ENCODE measurements at regions not wholly inside any gene's neighbourhood (a gene's known extent, or its start where the extent isn't known, plus 50 kb on each side); places are given as distances from the start of the nearest gene placed in this dataset.

DNA sequence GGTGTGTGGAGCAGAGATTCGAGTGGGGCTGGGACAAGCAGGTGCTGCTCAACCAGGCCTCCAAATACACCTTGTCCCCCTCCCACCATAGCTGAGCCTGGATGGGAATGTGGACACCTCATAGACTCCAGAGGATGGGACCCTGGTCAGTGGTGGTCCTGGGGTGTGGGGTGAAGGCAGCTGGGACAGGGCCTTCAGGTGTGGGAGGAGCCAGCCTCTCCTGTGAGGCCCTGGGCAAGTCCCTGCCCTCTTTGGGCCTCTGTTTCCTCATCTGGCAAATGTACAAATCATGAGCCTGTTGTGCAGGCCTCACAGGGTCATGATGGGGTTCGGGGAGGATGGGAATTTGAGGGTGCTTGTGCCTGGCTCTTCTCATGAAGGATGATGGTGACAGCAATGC, 362.9 kb upstream of the NUPR2 start:
- Mint-ChIP-seq H3K36me3 (ENCODE audit: low read depth) (peaks cover 47% of the 10 kb centered on the region), H3K4me1 (no peaks in the 10 kb centered on the region), H3K27ac (no peak overlapping the region), H3K4me3 (no peak overlapping the region), H3K9me3 (peaks cover 97% of the 10 kb centered on the region), H3K27me3 (ENCODE audit: insufficient read depth, low read depth, poor library complexity) (peaks cover 11% of the 10 kb centered on the region)
- no peak for ATAC-seq
- Histone ChIP-seq H3K27me3 (ENCODE audit: insufficient read depth) (no peaks in the 10 kb centered on the region), H3K27ac (ENCODE audit: low read depth) (no peak overlapping the region), H2AFZ (no peak overlapping the region), H3K36me3 (ENCODE audit: insufficient read depth) (0 out of 2 replicates have a peak, but pooled peaks cover 4% of the 10 kb centered on the region), H3K4me2 (no peak overlapping the region), H3K79me2 (replicated peaks; ENCODE audit: insufficient read depth) (no peaks in the 10 kb centered on the region), H3K4me3 (no peak overlapping the region), H3K9me2 (ENCODE audit: insufficient read depth) (no peaks in the 10 kb centered on the region), H4K20me1 (replicated peaks; ENCODE audit: insufficient read depth) (no peaks in the 10 kb centered on the region), H3K4me1 (ENCODE audit: insufficient read depth) (no peaks in the 10 kb centered on the region), H3F3A (replicated peaks; ENCODE audit: low read depth) (no peaks in the 10 kb centered on the region)
- no peak for TF ChIP-seq STAT1 (IDR thresholded peaks at IDR 0.05; ENCODE audit: unreplicated experiment)
- TF ChIP-seq NANOG (IDR thresholded peaks at IDR 0.05; ENCODE audit: borderline replicate concordance) = no peak
- TF ChIP-seq ZNF114 (CRISPR knock-in tag; IDR thresholded peaks at IDR 0.05) = no peak
- TF ChIP-seq REST (IDR thresholded peaks at IDR 0.05; ENCODE audit: unreplicated experiment) = no peak
- TF ChIP-seq POLR2AphosphoS5 (IDR thresholded peaks at IDR 0.05; ENCODE audit: low read depth) = no peak
- TF ChIP-seq EZH2 (IDR thresholded peaks at IDR 0.05; ENCODE audit: low read depth, unreplicated experiment) = no peak
- no peak for DNase-seq (ENCODE audit: low spot score)

DNA sequence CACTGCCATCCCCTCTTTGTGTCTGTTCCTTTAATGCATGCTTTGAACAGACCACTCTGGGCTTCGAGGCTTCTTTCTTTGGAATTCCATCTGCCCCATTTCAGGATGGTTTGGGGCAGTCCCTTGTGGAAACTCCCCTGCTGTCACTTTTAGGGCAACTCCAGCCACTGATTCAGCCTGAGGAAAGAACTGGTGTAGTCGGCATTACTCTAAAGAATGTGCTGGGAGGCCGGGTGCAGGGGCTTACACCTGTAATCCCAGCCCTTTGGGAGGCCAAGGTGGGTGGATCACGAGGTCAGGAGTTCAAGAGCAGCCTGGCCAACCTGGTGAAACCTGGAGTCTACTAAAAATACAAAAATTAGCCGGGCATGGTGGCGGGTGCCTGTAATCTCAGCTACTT, 358.1 kb upstream of the NUPR2 start:
- Mint-ChIP-seq H3K9me3 (peaks cover 98% of the 10 kb centered on the region), H3K36me3 (ENCODE audit: low read depth) (peaks cover 37% of the 10 kb centered on the region), H3K4me1 (no peaks in the 10 kb centered on the region), H3K27ac (no peak overlapping the region), H3K4me3 (no peak overlapping the region), H3K27me3 (ENCODE audit: insufficient read depth, low read depth, poor library complexity) (peaks cover 6% of the 10 kb centered on the region)
- ATAC-seq (no peak), DNase-seq (ENCODE audit: low spot score) (no peak)
- no peak overlapping the region for H2AFZ ChIP-seq
- no peaks in the 10 kb centered on the region for H3K9me2 ChIP-seq (ENCODE audit: insufficient read depth)
- no peaks in the 10 kb centered on the region for H3K79me2 ChIP-seq (replicated peaks; ENCODE audit: insufficient read depth)
- H3K27me3 ChIP-seq (ENCODE audit: insufficient read depth) = no peaks in the 10 kb centered on the region
- H3K4me1 ChIP-seq (ENCODE audit: insufficient read depth) = no peaks in the 10 kb centered on the region
- H4K20me1 ChIP-seq (replicated peaks; ENCODE audit: insufficient read depth) = no peaks in the 10 kb centered on the region
- TF ChIP-seq POLR2AphosphoS5 (IDR thresholded peaks at IDR 0.05; ENCODE audit: low read depth) (no peak), EZH2 (IDR thresholded peaks at IDR 0.05; ENCODE audit: low read depth, unreplicated experiment) (no peak), STAT1 (IDR thresholded peaks at IDR 0.05; ENCODE audit: unreplicated experiment) (no peak), ZNF331 (CRISPR knock-in tag; IDR thresholded peaks at IDR 0.05; ENCODE audit: low read depth) (no peak), NANOG (IDR thresholded peaks at IDR 0.05; ENCODE audit: borderline replicate concordance) (no peak)
- TF ChIP-seq, protein P1, sequence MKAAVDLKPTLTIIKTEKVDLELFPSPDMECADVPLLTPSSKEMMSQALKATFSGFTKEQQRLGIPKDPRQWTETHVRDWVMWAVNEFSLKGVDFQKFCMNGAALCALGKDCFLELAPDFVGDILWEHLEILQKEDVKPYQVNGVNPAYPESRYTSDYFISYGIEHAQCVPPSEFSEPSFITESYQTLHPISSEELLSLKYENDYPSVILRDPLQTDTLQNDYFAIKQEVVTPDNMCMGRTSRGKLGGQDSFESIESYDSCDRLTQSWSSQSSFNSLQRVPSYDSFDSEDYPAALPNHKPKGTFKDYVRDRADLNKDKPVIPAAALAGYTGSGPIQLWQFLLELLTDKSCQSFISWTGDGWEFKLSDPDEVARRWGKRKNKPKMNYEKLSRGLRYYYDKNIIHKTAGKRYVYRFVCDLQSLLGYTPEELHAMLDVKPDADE (IDR thresholded peaks at IDR 0.05) = no peak
- H3K27ac ChIP-seq (ENCODE audit: low read depth) = no peak overlapping the region
- no peak overlapping the region for H3K4me2 ChIP-seq
- H3F3A ChIP-seq (replicated peaks; ENCODE audit: low read depth) = no peaks in the 10 kb centered on the region
- no peak overlapping the region for H3K4me3 ChIP-seq
- 0 out of 2 replicates have a peak, but pooled peaks cover 4% of the 10 kb centered on the region for H3K36me3 ChIP-seq (ENCODE audit: insufficient read depth)
